K562 (cell line): ENCODE measurements at regions not wholly inside any gene's neighbourhood (a gene's known extent, or its start where the extent isn't known, plus 50 kb on each side); places are given as distances from the start of the nearest gene placed in this dataset.

Experiments used
- ATAC-seq: fragments of 200-7000 bp; cut with Tn5 transposase; 3 replicates; pipeline ENCODE4 v1.9.1; 2020; ENCODE audit warnings: moderate library complexity
- BruUV-seq: library from RNA; stranded (reverse); fragments of 400-500 nt; replicated peaks from 2 replicates; lab custom pipeline; 2021; lab: Mats Ljungman, UMichigan
- CTCF ChIA-PET: fragments of 300-600 bp; formaldehyde crosslinking; extraction: SDS; loops from one replicate; lab custom pipeline; 2021; ENCODE audit warnings: low intra/inter-chr PET ratio; lab: Yijun Ruan, JAX
- POLR2A ChIA-PET: fragments of 300-600, 350-650 bp; sonication (Branson Sonifier 250); formaldehyde crosslinking; extraction: SDS; loops from one replicate; lab custom pipeline; 2021; ENCODE audit warnings: antibody characterized with exemption, inconsistent platforms; lab: Yijun Ruan, JAX
- DNase-seq, 4 experiments: peaks; one replicate each; pipeline versions ENCODE4 v3.0.0 to v3.0.0-alpha.2; 2011 to 2018; ENCODE audit warnings: low spot score in 3 of 4, mixed read lengths in 3 of 4; ENCODE audit errors: extremely low read depth in 1 of 4
- FAIRE-seq: peaks from 2 replicates; lab custom pipeline; 2011; peaks lifted over from hg19 to GRCh38; lab: Jason Lieb, UNC
- H2AFZ ChIP-seq: 2 replicates; pipeline ENCODE4 v1.6.0; 2011; ENCODE audit warnings: low read depth, low read length, control low read depth, inconsistent platforms
- H3K27ac ChIP-seq: fragments of 200-600 bp; 3 replicates; pipeline ENCODE4 v1.8.0; 2011; ENCODE audit warnings: low read depth, mild to moderate bottlenecking, control low read depth, inconsistent platforms, low read length, moderate library complexity, mixed read lengths; ENCODE audit errors: extremely low read depth
- H3K27me3 ChIP-seq, 2 experiments: fragments of 300-600 bp in 1 of 2; 2 replicates in 1 of 2; 3 replicates in 1 of 2; pipeline versions ENCODE4 v1.6.0 to v1.8.0; 2011; ENCODE audit warnings: inconsistent platforms in 2 of 2, low read length in 2 of 2, mild to moderate bottlenecking in 1 of 2, mixed read lengths in 1 of 2, moderate library complexity in 1 of 2; ENCODE audit not compliant: control insufficient read depth in 2 of 2, insufficient read depth in 2 of 2
- H3K36me3 ChIP-seq: fragments of 300-600 bp; 3 replicates; pipeline ENCODE4 v1.8.0; 2011; ENCODE audit warnings: mild to moderate bottlenecking, low read length, inconsistent platforms; ENCODE audit not compliant: control insufficient read depth, insufficient read depth
- H3K4me1 ChIP-seq, 2 experiments: fragments of 200-600 bp in 1 of 2; replicated peaks in 1 of 2; 2 replicates in 1 of 2; 3 replicates in 1 of 2; pipeline versions ENCODE4 v1.5.1 to v1.8.0; 2011; ENCODE audit warnings: inconsistent platforms in 2 of 2, low read length in 2 of 2, mild to moderate bottlenecking in 1 of 2, mixed read lengths in 1 of 2, moderate library complexity in 1 of 2; ENCODE audit not compliant: control insufficient read depth in 2 of 2, insufficient read depth in 2 of 2
- H3K4me2 ChIP-seq: 2 replicates; pipeline ENCODE4 v1.6.1; 2011; ENCODE audit warnings: low read length, control low read depth, inconsistent platforms, mixed read lengths; ENCODE audit not compliant: insufficient read depth
- H3K4me3 ChIP-seq: fragments of 200-600 bp; sonication (generic), shearing (Covaris generic); 2 replicates; pipeline ENCODE4 v1.5.1; 2016; ENCODE audit warnings: control low read depth, inconsistent platforms
- H3K79me2 ChIP-seq: fragments of 200-600 bp; 3 replicates; pipeline ENCODE4 v1.8.0; 2011; ENCODE audit warnings: low read length, inconsistent platforms; ENCODE audit not compliant: control insufficient read depth, insufficient read depth
- H3K9ac ChIP-seq, 2 experiments: 2 replicates each; pipeline versions ENCODE4 v1.6.0 to v1.6.1; 2011; ENCODE audit warnings: low read depth in 2 of 2, low read length in 2 of 2, control low read depth in 1 of 2, inconsistent platforms in 1 of 2, mild to moderate bottlenecking in 1 of 2, mixed read lengths in 1 of 2; ENCODE audit not compliant: insufficient read depth in 1 of 2
- H3K9me1 ChIP-seq: one replicate; pipeline ENCODE4 v1.6.0; 2011; ENCODE audit warnings: inconsistent platforms, mild to moderate bottlenecking, low read length, moderate library complexity; ENCODE audit not compliant: control insufficient read depth, insufficient read depth
- H3K9me3 ChIP-seq: replicated peaks from 2 replicates; pipeline ENCODE4 v1.5.1; 2011; ENCODE audit warnings: low read depth, low read length, inconsistent platforms; ENCODE audit not compliant: control insufficient read depth, insufficient read depth
- H4K20me1 ChIP-seq: replicated peaks from 2 replicates; pipeline ENCODE4 v1.6.1; 2011; ENCODE audit warnings: low read length, inconsistent platforms, mixed read lengths; ENCODE audit not compliant: control insufficient read depth, insufficient read depth
- ADNP ChIP-seq: fragments of 200-800 bp; sonication (Bioruptor generic); IDR thresholded peaks from 2 replicates; pipeline ENCODE4 v1.6.1; 2016; ENCODE audit warnings: missing genetic modification characterization, missing compliant biosample characterization
- BRD4 ChIP-seq: fragments of 200-600 bp; sonication (generic); IDR thresholded peaks from 2 replicates; pipeline ENCODE4 v1.6.1; 2017; ENCODE audit warnings: inconsistent platforms
- GATA2 ChIP-seq: sonication (generic); formaldehyde crosslinking; IDR thresholded peaks from 2 replicates; pipeline ENCODE4 v1.4.0; 2020; ENCODE audit warnings: mild to moderate bottlenecking, missing genetic modification reagents
- ILK ChIP-seq: fragments of 450-650 bp; IDR thresholded peaks from 2 replicates; pipeline ENCODE4 v1.6.1; 2016; ENCODE audit warnings: missing genetic modification characterization, low read depth, mild to moderate bottlenecking, missing compliant biosample characterization, moderate library complexity, borderline replicate concordance
- MCM3 ChIP-seq: fragments of 450-650 bp; IDR thresholded peaks from 2 replicates; pipeline ENCODE4 v1.6.1; 2016
- RBM25 ChIP-seq: fragments of 200-400 bp; formaldehyde crosslinking; IDR thresholded peaks from 2 replicates; pipeline ENCODE4 v1.6.1; 2018; ENCODE audit warnings: low read length, low read depth, moderate library complexity; ENCODE audit not compliant: severe bottlenecking
- RCOR1 ChIP-seq, 2 experiments: IDR thresholded peaks; 2 replicates each; pipeline ENCODE4 v1.6.1; 2012; ENCODE audit warnings: low read depth in 2 of 2, low read length in 2 of 2, borderline replicate concordance in 1 of 2, improper control_type of control experiment in 1 of 2
- SRSF7 ChIP-seq: fragments of 200-400 bp; formaldehyde crosslinking; optimal IDR thresholded peaks from 2 replicates; pipeline ENCODE3; 2017; ENCODE audit warnings: mild to moderate bottlenecking, low read depth, low read length
- STAT5B ChIP-seq: fragments of 250-450 bp; sonication (Bioruptor Pico); IDR thresholded peaks from 2 replicates; pipeline ENCODE4 v1.8.0; 2021; ENCODE audit warnings: mild to moderate bottlenecking, inconsistent platforms
- TBP ChIP-seq: optimal IDR thresholded peaks from 2 replicates; pipeline ENCODE3; 2011; ENCODE audit warnings: low read depth, low read length, improper control_type of control experiment
- TRIM24 ChIP-seq, 2 experiments: fragments of 450-650 bp; IDR thresholded peaks; 2 replicates each; pipeline ENCODE4 v1.6.1; 2016
- ZBTB7A ChIP-seq: IDR thresholded peaks from 2 replicates; pipeline ENCODE4 v1.6.1; 2011; ENCODE audit warnings: low read depth, mild to moderate bottlenecking, low read length, moderate library complexity, borderline replicate concordance; ENCODE audit not compliant: control insufficient read depth
- WGBS: fragments of 100-300 bp; shearing (Covaris generic); methylation state at CpG from one replicate; pipeline ENCODE4 v1.1.6; 2016; ENCODE audit warnings: low coverage, mixed read lengths; ENCODE audit not compliant: insufficient coverage; ENCODE audit errors: missing lambda C conversion rate; 5-methylcytosine and 5-hydroxymethylcytosine counted together
- in situ Hi-C: fragments of 300-500 bp; cut with MboI; formaldehyde crosslinking; loops from 4 replicates; pipeline ENCODE4 v1.15.0; 2018; ENCODE audit warnings: inconsistent platforms, mixed read lengths
- intact Hi-C: fragments of 100-400 bp; cut with micrococcal nuclease; formaldehyde crosslinking; loops from 2 replicates; pipeline ENCODE4 v1.14.2; 2022

GRCh38 chr11:111069066-111069465, 176.5 kb upstream of the POU2AF2 start (continued):
- TF ChIP-seq RCOR1 (IDR thresholded peaks at IDR 0.05; ENCODE audit: borderline replicate concordance in 1 of 2, low read depth in 2 of 2, low read length in 2 of 2) (no peak), TRIM24 (IDR thresholded peaks at IDR 0.05) (no peak), TBP (no peak), STAT5B (CRISPR knock-in tag) (no peak), SRSF7 (no peak), ZBTB7A (no peak), ILK (tag) (no peak), GATA2 (CRISPR knock-in tag) (no peak), ADNP (no peak), BRD4 (no peak)

GRCh38 chr11:111067994-111068393, 177.5 kb upstream of the POU2AF2 start:
- H3K4me1 ChIP-seq, result no peaks in the 10 kb centered on the region
- in situ Hi-C loops (no loop called here), intact Hi-C loops (no loop called here)
- WGBS, result 7% methylated on average over 1 of the region's 1 CpG
- no peak for DNase-seq
- ATAC-seq, result no peak
- POLR2A ChIA-PET, result no interaction called here
- H3K9me1 ChIP-seq, result no peaks in the 10 kb centered on the region
- no peak overlapping the region for H3K9ac ChIP-seq
- H2AFZ ChIP-seq, result no peak overlapping the region
- no peaks in the 10 kb centered on the region for H3K27me3 ChIP-seq
- TF ChIP-seq MCM3, result no peak
- TF ChIP-seq RBM25, result peak; percentile 65
- TF ChIP-seq, all 486 proteins: peak for 1
- FAIRE-seq, result no peak
- H3K4me3 ChIP-seq, result no peak overlapping the region
- BruUV-seq, result no TSS peak
- peaks cover 1% of the 10 kb centered on the region; the same call in 1 of the 2 replicates for H3K9me3 ChIP-seq
- CTCF ChIA-PET, result no interaction called here
- H3K79me2 ChIP-seq, result no peaks in the 10 kb centered on the region
- H4K20me1 ChIP-seq, result no peaks in the 10 kb centered on the region
- H3K4me2 ChIP-seq, result no peak overlapping the region
- no peaks in the 10 kb centered on the region for H3K36me3 ChIP-seq
- no peak overlapping the region for H3K27ac ChIP-seq
